Breast epithelium (tissue), 3 donors: ENCODE measurements at regions not wholly inside any gene's neighbourhood (a gene's known extent, or its start where the extent isn't known, plus 50 kb on each side); places are given as distances from the start of the nearest gene placed in this dataset.

ENCODE experiments used
- CTCF ChIP-seq, 3 donors: fragments of 450-650 bp; IDR thresholded peaks; one replicate each; pipeline ENCODE4 v1.5.1; 2016 to 2017; ENCODE audit warnings: antibody characterized with exemption in 3 of 3, mild to moderate bottlenecking in 3 of 3, moderate library complexity in 3 of 3
- POLR2A ChIP-seq: fragments of 450-650 bp; IDR thresholded peaks from one replicate; pipeline ENCODE4 v1.6.1; 2016; ENCODE audit warnings: antibody characterized with exemption, mild to moderate bottlenecking, moderate library complexity
- POLR2AphosphoS5 ChIP-seq, 3 donors: sonication (generic); formaldehyde crosslinking; IDR thresholded peaks; one replicate each; pipeline ENCODE4 v1.6.1; 2017; ENCODE audit warnings: antibody characterized with exemption in 3 of 3

- TF ChIP-seq CTCF (IDR thresholded peaks at IDR 0.05) (no peak), POLR2A (no peak), POLR2AphosphoS5 (IDR thresholded peaks at IDR 0.05) (no peak)
Measured at GRCh38 chr11:92504004-92504403, 279.4 kb downstream of the FAT3 start.
